Mammary epithelial cell (primary cell): ENCODE measurements at regions not wholly inside any gene's neighbourhood (a gene's known extent, or its start where the extent isn't known, plus 50 kb on each side); places are given as distances from the start of the nearest gene placed in this dataset.

ENCODE experiments used
- CTCF ChIP-seq, 2 donors: IDR thresholded peaks in 1 of 2; conservative IDR thresholded peaks in 1 of 2; 2 replicates each; pipeline ENCODE4 v1.5.1; 2011 to 2012; ENCODE audit warnings: inconsistent platforms in 2 of 2, low read length in 2 of 2, mild to moderate bottlenecking in 2 of 2, control low read depth in 1 of 2, low read depth in 1 of 2; ENCODE audit not compliant: insufficient read depth in 1 of 2; ENCODE audit errors: extremely low read depth in 1 of 2
- EZH2 ChIP-seq: IDR thresholded peaks from 2 replicates; pipeline ENCODE4 v1.6.1; 2012; ENCODE audit warnings: low read length, inconsistent platforms, borderline replicate concordance

DNA sequence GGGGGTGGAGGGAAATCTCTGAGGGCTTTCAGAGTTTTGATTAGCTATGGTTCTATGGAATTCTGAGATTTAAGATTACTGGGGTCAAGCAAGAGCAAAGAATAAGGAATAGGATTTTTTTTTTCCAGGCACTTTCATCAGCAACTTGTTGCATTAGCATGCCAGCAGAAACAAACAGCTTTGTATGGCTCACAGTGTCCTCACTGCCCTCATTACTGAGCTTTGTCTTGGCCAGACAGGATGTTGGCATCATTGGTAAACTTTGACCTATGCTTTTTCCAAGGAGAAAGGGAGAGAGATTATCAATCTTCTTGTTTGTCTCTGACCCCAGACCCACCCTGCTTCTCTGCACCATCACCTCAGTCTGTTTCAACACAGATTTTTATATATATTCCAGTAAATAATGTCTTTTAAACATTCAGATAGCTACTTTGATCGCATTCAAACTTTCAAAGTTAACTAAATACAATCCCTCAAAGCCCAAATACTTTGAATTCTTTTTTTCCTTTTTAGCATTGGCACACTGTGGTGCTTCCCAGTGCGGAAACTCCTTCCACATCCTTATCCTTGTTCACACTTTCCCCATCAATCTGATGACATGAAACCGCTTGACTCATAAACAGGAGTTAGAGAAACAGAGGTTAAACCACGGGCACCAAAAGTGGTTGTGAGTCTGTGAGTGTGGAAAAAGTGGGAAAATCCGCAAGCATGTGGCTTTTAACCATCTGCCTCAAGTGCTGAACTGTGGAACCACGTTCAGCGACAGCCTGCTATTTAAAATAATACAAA is 282.2 kb upstream of the FAR2 start:
- no peak for TF ChIP-seq CTCF (conservative IDR thresholded peaks at IDR 0.05 in 1 of 2, IDR thresholded peaks at IDR 0.05 in 1 of 2; ENCODE audit: extremely low read depth in 1 of 2, insufficient read depth in 1 of 2, low read depth in 1 of 2, low read length in 2 of 2)
- TF ChIP-seq EZH2 = no peak
